GM12874 (cell line): ENCODE measurements at regions not wholly inside any gene's neighbourhood (a gene's known extent, or its start where the extent isn't known, plus 50 kb on each side); places are given as distances from the start of the nearest gene placed in this dataset.

ENCODE experiments used
- TF ChIP-seq, protein P1 (sequence below): IDR thresholded peaks from 2 replicates; pipeline ENCODE4 v1.5.1; 2011; ENCODE audit warnings: low read depth, mild to moderate bottlenecking, control low read depth, low read length, moderate library complexity; ENCODE audit not compliant: insufficient read depth

DNA sequence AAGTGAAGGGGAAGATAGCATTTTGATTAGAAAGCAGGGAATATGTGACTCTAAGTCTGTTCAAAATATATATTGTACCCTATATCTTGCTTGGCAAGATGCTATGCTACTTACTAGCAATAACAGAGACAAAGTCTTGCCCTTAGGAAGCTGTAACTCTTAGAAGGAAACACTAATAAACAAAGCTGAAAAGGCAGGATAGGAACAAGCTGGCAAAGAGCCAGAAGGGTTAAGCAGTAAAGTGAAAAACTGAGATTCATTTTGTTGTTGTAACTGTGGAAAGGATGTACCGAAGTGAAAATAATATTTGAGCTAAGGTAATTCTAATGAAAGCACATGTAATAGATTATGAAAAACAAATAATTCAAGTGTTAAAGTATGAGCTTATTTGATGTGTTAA lies 527.1 kb upstream of the FLRT2 start:
- TF ChIP-seq, protein P1, sequence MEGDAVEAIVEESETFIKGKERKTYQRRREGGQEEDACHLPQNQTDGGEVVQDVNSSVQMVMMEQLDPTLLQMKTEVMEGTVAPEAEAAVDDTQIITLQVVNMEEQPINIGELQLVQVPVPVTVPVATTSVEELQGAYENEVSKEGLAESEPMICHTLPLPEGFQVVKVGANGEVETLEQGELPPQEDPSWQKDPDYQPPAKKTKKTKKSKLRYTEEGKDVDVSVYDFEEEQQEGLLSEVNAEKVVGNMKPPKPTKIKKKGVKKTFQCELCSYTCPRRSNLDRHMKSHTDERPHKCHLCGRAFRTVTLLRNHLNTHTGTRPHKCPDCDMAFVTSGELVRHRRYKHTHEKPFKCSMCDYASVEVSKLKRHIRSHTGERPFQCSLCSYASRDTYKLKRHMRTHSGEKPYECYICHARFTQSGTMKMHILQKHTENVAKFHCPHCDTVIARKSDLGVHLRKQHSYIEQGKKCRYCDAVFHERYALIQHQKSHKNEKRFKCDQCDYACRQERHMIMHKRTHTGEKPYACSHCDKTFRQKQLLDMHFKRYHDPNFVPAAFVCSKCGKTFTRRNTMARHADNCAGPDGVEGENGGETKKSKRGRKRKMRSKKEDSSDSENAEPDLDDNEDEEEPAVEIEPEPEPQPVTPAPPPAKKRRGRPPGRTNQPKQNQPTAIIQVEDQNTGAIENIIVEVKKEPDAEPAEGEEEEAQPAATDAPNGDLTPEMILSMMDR, result no peak

DNA sequence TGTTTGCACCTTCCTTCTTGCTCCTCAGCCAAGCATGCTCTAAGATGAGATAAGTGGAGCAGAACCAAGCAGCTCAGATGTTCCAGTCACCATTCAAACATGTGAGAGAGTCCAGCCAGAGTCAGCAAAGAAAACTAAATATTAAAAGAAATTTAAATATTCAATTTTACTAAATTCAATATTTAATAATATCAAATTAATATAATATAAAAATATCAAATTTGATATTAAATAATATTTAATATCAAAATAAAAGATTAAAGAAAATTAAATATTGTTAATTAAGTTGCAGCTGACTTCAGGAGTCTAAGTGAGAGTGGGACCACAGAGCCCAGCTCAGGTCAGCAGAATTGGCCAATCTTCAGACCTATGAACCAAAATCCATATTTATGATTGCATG lies 526.1 kb upstream of the FLRT2 start:
- TF ChIP-seq, protein P1, result no peak

DNA sequence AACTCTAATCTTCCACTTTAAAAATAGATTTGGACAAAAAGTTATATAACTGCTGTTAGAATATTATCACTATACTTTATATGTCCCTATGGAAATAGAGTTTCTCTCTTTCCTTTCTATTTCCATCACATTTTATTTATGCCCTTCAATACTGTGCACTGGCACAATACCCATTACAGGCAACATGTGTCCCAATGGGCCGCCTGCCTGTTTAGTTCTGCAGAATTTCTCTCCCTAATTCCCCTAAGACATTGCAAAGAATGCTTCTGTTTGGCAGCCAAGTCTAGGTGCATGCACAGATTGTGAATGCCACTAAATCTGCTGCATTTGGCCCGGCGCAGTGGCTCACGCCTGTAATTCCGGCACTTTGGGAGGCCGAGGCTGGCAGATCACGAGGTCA lies 520.4 kb upstream of the FLRT2 start:
- TF ChIP-seq, protein P1, result no peak

DNA sequence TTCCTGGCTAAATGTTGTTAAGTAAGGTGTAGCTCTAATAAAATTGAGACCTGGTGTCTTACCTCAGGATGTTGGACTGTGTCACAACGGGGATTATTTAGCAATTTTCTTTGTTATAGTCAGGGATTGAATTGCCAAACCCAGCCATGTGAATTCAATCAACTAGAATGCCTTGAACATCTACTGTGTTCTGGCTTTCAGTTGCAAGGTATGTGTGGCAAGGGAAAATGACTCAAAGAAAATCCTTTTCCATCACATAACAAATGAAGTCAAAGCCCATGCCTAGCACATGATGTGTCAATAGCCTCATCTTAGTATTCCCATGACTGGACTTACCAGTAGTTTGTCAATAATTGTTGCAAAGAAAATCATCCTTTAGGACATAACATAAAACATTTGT lies 519.8 kb upstream of the FLRT2 start:
- TF ChIP-seq, protein P1, result no peak

DNA sequence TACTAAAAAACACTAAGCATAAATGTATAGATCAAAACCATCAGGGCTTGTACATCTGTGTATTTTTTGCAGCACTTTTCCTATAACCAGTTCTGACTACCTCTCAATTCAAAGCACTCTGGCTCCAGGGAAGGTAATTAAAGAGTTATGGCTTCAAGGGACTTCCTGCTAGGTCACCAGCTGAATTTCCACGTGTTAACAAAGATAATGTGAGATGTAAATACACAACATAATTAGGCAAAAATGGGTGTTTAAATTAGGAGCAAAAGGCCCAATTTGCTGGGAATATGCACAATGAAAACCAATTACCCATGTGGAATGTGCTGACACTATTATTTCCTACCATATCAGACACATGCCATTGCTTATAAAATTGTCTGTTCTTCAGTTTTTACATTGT lies 513.4 kb upstream of the FLRT2 start:
- TF ChIP-seq, protein P1, result no peak

DNA sequence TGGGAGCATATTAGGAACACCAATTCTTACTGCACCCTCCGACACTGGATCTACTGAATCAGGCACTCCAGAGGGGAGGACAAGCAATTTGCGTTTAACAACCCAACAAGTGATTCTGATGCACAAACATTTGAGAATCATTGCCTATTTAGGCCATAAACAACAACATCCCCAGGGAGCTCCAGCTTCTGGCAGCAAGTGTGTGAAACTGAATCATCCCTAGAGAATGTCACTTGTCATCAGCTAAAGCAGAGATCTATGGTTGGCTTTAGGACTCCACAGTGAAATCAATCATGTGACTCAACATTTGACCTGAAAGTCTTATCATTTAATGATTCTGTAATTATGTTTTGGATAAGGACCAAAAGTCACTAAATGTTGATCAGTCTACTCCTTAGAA lies 505.0 kb upstream of the FLRT2 start:
- TF ChIP-seq, protein P1, result no peak

DNA sequence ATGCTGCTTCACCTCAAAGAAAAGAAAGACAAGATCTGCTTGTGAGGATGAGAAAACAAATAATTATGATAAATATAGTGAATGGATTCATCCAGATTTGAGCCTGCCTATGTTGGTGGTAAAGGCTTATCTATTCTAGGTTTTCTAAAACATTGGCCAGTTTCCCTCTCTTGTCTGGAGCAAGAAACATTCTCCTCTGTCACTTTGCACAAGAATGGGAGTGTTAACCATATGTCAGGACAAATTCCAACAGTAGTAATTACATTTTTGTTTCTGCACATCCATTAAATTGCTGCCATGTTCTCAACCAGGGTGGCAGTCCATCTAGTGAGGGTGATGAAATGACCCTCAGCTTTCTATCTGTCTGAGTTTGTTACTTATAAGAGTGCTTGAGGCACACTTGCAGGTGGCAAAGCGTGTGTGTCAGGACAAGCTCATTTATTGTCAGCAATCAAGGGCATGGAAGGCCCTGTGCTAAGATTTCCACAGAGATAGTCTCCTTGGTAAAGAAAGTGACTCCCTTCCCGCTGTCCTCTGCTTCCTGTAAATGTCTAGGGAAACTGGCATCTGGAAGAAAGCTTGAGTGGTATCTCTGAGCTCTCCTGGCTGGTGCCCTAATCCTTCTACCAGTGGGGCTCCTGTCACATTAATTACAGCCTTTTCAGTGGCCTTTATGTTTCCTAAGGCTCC lies 502.1 kb upstream of the FLRT2 start:
- TF ChIP-seq, protein P1, result no peak
